Spleen (tissue), 7 donors: ENCODE measurements at regions not wholly inside any gene's neighbourhood (a gene's known extent, or its start where the extent isn't known, plus 50 kb on each side); places are given as distances from the start of the nearest gene placed in this dataset.
"Not testable (repeated sequence)": the region's sequence is repeated elsewhere in the genome, so short reads cannot be mapped to it uniquely, and the experiment has no call there.

ENCODE experiments used
- POLR2A ChIP-seq, 3 donors: fragments of 450-650 bp; IDR thresholded peaks; one replicate each; pipeline ENCODE4 v1.5.1; 2017; ENCODE audit warnings: antibody characterized with exemption in 3 of 3, mild to moderate bottlenecking in 1 of 3
- TF ChIP-seq, protein P1 (sequence below), 11 experiments: fragments of 200-600 bp in 7 of 11; fragments of 450-650 bp in 4 of 11; sonication (generic) in 4 of 11; IDR thresholded peaks in 8 of 11; conservative IDR thresholded peaks in 3 of 11; 1 replicate in 7 of 11; 2 replicates in 4 of 11; pipeline versions ENCODE4 v1.4.0 to v1.8.0; 2016 to 2021; ENCODE audit warnings: antibody characterized with exemption in 11 of 11, inconsistent platforms in 4 of 11, mild to moderate bottlenecking in 1 of 11
- donor health status: DM: no; HTN: no; CAD: no; lungs with moderate emphysema.
- donor health status: DM: no; HTN: no; CAD: no.
- donor health status: DM: no; HTN: no; CAD: no.

DNA sequence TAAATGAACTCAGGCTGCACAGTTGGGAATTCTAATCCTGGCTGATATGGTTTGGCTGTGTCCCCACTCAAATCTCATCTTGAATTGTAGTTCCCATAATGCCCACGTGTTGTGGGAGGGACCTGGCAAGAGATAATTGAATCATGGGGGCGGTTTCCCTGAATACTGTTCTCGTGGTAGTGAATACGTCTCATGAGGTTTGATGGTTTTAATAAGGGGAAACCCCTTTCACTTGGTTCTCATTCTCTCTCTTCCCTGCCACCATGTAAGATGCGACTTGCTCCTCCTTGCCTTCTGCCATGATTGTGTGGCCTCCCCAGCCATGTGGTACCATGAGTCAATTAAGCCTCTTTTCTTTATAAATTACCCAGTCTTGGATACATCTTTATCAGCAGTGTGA lies 143.8 kb downstream of the PCSK1 start:
- TF ChIP-seq POLR2A (IDR thresholded peaks at IDR 0.05): not testable (repeated sequence)
- TF ChIP-seq, protein P1, sequence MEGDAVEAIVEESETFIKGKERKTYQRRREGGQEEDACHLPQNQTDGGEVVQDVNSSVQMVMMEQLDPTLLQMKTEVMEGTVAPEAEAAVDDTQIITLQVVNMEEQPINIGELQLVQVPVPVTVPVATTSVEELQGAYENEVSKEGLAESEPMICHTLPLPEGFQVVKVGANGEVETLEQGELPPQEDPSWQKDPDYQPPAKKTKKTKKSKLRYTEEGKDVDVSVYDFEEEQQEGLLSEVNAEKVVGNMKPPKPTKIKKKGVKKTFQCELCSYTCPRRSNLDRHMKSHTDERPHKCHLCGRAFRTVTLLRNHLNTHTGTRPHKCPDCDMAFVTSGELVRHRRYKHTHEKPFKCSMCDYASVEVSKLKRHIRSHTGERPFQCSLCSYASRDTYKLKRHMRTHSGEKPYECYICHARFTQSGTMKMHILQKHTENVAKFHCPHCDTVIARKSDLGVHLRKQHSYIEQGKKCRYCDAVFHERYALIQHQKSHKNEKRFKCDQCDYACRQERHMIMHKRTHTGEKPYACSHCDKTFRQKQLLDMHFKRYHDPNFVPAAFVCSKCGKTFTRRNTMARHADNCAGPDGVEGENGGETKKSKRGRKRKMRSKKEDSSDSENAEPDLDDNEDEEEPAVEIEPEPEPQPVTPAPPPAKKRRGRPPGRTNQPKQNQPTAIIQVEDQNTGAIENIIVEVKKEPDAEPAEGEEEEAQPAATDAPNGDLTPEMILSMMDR (IDR thresholded peaks at IDR 0.05 in 8 of 11, conservative IDR thresholded peaks at IDR 0.05 in 3 of 11): not testable (repeated sequence)
